Memory B cell (primary cell): ENCODE measurements at regions not wholly inside any gene's neighbourhood (a gene's known extent, or its start where the extent isn't known, plus 50 kb on each side); places are given as distances from the start of the nearest gene placed in this dataset.

ENCODE experiments used
- ATAC-seq: fragments of 150-1000 bp; cut with Tn5 transposase; 2 replicates; pipeline ENCODE4 v1.10.0; 2021; ENCODE audit warnings: low read depth, mild to moderate bottlenecking, moderate library complexity
- DNase-seq, 2 donors: peaks; one replicate each; pipeline ENCODE4 v3.0.0; 2022; ENCODE audit warnings: low spot score in 2 of 2
- H3K27ac Mint-ChIP-seq: one replicate; pipeline ENCODE4 v1.8.0; 2022; ENCODE audit warnings: mild to moderate bottlenecking, moderate library complexity, mixed read lengths
- H3K27me3 Mint-ChIP-seq: one replicate; pipeline ENCODE4 v1.8.0; 2022; ENCODE audit warnings: mixed read lengths
- H3K36me3 Mint-ChIP-seq: one replicate; pipeline ENCODE4 v1.8.0; 2022; ENCODE audit warnings: mild to moderate bottlenecking, mixed read lengths
- H3K4me1 Mint-ChIP-seq: one replicate; pipeline ENCODE4 v1.8.0; 2022; ENCODE audit warnings: mixed read lengths
- H3K4me3 Mint-ChIP-seq: one replicate; pipeline ENCODE4 v1.8.0; 2022; ENCODE audit warnings: mild to moderate bottlenecking, moderate library complexity, mixed read lengths
- H3K9me3 Mint-ChIP-seq: one replicate; pipeline ENCODE4 v1.8.0; 2022; ENCODE audit warnings: mixed read lengths

GRCh38 chr12:62098132-62098531, 162.1 kb upstream of the USP15 start:
- no peaks in the 10 kb centered on the region for H3K36me3 Mint-ChIP-seq
- ATAC-seq (no peak), DNase-seq (no peak)
- H3K27me3 Mint-ChIP-seq: peaks cover 5% of the 10 kb centered on the region
- no peak overlapping the region for H3K27ac Mint-ChIP-seq
- no peaks in the 10 kb centered on the region for H3K4me1 Mint-ChIP-seq
- no peak overlapping the region for H3K4me3 Mint-ChIP-seq
- H3K9me3 Mint-ChIP-seq: peaks cover 2% of the 10 kb centered on the region

GRCh38 chr12:62103748-62104147, 156.5 kb upstream of the USP15 start:
- Mint-ChIP-seq H3K4me3 (no peak overlapping the region), H3K4me1 (no peaks in the 10 kb centered on the region), H3K9me3 (peaks cover 2% of the 10 kb centered on the region), H3K27me3 (peaks cover 3% of the 10 kb centered on the region), H3K27ac (no peak overlapping the region), H3K36me3 (no peaks in the 10 kb centered on the region)
- ATAC-seq (no peak), DNase-seq (no peak)

DNA sequence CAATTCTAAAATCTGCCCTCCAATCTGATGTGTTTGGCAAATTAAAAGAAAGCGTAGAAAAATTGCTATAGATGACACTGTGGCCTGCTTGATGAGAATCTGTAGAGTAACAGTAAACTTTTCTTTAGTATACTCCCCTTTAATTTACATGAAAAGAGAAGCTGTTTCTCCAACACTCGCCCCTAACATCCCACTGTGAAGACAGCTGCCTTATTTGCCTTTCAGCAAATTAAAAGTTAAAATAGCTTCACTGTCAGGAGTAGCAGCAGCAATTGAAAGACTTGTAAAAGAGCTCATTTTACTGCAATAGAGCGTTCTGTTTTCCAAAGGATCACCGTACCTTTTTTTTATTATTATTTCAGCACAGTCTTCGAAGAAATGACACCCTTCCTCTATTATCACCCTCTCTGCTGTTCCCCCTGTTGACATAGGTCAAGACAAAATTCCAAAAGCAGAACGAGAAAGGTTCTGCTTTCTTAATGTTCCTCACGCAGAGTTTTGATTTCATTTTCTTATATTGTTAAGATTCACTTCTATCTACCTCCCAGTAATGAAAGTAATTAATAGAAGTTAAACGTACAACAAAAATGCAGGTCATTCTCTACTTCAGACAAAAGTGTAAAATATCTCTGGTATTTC, 153.5 kb upstream of the USP15 start:
- no peak for ATAC-seq

DNA sequence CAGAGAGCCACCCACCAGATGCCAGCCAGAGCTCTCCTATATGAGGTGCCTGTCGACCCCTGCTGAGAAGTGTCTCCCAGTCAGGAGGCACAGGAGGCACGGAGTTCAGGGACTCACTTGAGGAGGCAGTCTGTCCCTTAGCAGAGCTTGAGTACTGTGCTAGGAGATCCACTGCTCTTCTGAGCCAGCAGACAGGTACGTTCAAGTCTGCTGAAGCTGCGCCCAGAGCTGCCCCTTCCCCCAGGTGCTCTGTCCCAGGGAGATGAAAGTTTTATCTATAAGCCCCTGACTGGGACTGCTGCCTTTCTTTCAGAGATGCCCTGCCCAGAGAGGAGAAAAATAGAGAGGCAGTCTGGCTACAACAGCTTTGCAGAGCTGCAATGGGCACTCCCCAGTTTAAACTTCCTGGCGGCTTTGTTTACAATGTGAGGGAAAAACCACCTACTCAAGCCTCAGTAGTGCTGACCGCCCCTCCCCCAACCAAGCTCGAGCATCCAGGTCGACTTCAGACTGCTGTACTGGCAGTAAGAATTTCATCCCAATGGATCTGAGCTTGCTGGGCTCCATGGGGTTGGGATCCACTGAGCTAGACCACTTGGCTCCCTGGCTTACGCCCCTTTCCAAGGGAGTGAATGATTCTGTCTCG, 146.7 kb upstream of the USP15 start:
- Mint-ChIP-seq H3K27me3 (peaks cover 5% of the 10 kb centered on the region), H3K4me1 (no peaks in the 10 kb centered on the region), H3K27ac (no peak overlapping the region), H3K36me3 (no peaks in the 10 kb centered on the region), H3K9me3 (peaks cover 3% of the 10 kb centered on the region), H3K4me3 (no peak overlapping the region)
- no peak for DNase-seq
- no peak for ATAC-seq

More for the DNA sequence above, 153.5 kb upstream of the USP15 start:
- Mint-ChIP-seq H3K27ac (no peak overlapping the region), H3K27me3 (peaks cover under 1% of the 10 kb centered on the region), H3K4me1 (no peaks in the 10 kb centered on the region), H3K36me3 (no peaks in the 10 kb centered on the region), H3K4me3 (no peak overlapping the region), H3K9me3 (peaks cover 3% of the 10 kb centered on the region)
- no peak for DNase-seq

DNA sequence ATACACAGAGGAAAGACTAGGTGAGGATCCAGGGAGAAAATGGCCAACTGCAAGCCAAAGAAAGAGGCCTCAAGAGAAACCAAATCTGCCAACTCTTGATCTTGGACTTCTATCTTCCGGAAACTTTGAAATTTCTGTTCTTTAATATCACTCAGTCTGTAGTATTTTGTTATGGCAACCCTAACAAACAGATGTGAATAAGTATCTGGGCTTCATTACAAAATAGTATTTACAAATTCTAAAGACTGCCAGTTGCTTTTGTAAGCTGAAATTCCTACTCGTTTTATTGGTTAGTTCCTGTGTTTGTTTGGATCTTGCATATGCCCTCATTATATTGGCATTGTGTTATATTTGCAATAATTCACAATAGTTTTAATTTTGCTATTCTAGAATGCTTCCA, 143.2 kb upstream of the USP15 start:
- H3K4me3 Mint-ChIP-seq: no peak overlapping the region
- H3K27ac Mint-ChIP-seq: no peak overlapping the region
- no peak for DNase-seq
- H3K36me3 Mint-ChIP-seq: no peaks in the 10 kb centered on the region
- no peak for ATAC-seq
- peaks cover 10% of the 10 kb centered on the region for H3K27me3 Mint-ChIP-seq
- no peaks in the 10 kb centered on the region for H3K4me1 Mint-ChIP-seq
- H3K9me3 Mint-ChIP-seq: no peaks in the 10 kb centered on the region

- Mint-ChIP-seq H3K36me3 (no peaks in the 10 kb centered on the region), H3K27me3 (peaks cover 17% of the 10 kb centered on the region), H3K4me3 (no peak overlapping the region), H3K4me1 (peaks cover 3% of the 10 kb centered on the region), H3K9me3 (no peaks in the 10 kb centered on the region), H3K27ac (no peak overlapping the region)
- DNase-seq (peak in 1 of 2 donors; percentile 7), ATAC-seq (no peak)
Observed at GRCh38 chr12:62123721-62124203, 136.4 kb upstream of the USP15 start.

GRCh38 chr12:62127516-62127915, 132.7 kb upstream of the USP15 start:
- DNase-seq (no peak), ATAC-seq (no peak)
- Mint-ChIP-seq H3K9me3 (no peaks in the 10 kb centered on the region), H3K4me1 (peaks cover 3% of the 10 kb centered on the region), H3K36me3 (no peaks in the 10 kb centered on the region), H3K27me3 (peaks cover 13% of the 10 kb centered on the region), H3K27ac (no peak overlapping the region), H3K4me3 (no peak overlapping the region)

- Mint-ChIP-seq H3K27me3 (peaks cover 9% of the 10 kb centered on the region), H3K27ac (no peak overlapping the region), H3K4me1 (peaks cover 3% of the 10 kb centered on the region), H3K9me3 (no peaks in the 10 kb centered on the region), H3K4me3 (no peak overlapping the region), H3K36me3 (no peaks in the 10 kb centered on the region)
- DNase-seq: no peak
- ATAC-seq: no peak
Observed at GRCh38 chr12:62128175-62128975, 131.8 kb upstream of the USP15 start.

GRCh38 chr12:62129291-62129690, 130.9 kb upstream of the USP15 start:
- H3K36me3 Mint-ChIP-seq: no peaks in the 10 kb centered on the region

GRCh38 chr12:62130402-62130801, 129.8 kb upstream of the USP15 start:
- Mint-ChIP-seq H3K27ac (no peak overlapping the region), H3K36me3 (no peaks in the 10 kb centered on the region), H3K27me3 (peaks cover 7% of the 10 kb centered on the region), H3K4me3 (no peak overlapping the region), H3K4me1 (no peaks in the 10 kb centered on the region), H3K9me3 (no peaks in the 10 kb centered on the region)
- DNase-seq: no peak
- no peak for ATAC-seq

More at GRCh38 chr12:62129291-62129690, 130.9 kb upstream of the USP15 start:
- Mint-ChIP-seq H3K4me3 (no peak overlapping the region), H3K9me3 (no peaks in the 10 kb centered on the region), H3K27ac (no peak overlapping the region), H3K27me3 (peaks cover 7% of the 10 kb centered on the region), H3K4me1 (no peaks in the 10 kb centered on the region)
- no peak for DNase-seq
- no peak for ATAC-seq

- peaks cover 7% of the 10 kb centered on the region for H3K27me3 Mint-ChIP-seq
- H3K4me3 Mint-ChIP-seq: no peak overlapping the region
- DNase-seq (no peak), ATAC-seq (no peak)
- H3K36me3 Mint-ChIP-seq: no peaks in the 10 kb centered on the region
- no peak overlapping the region for H3K27ac Mint-ChIP-seq
- no peaks in the 10 kb centered on the region for H3K4me1 Mint-ChIP-seq
- no peaks in the 10 kb centered on the region for H3K9me3 Mint-ChIP-seq
Observed at GRCh38 chr12:62130834-62131552, 129.2 kb upstream of the USP15 start.

DNA sequence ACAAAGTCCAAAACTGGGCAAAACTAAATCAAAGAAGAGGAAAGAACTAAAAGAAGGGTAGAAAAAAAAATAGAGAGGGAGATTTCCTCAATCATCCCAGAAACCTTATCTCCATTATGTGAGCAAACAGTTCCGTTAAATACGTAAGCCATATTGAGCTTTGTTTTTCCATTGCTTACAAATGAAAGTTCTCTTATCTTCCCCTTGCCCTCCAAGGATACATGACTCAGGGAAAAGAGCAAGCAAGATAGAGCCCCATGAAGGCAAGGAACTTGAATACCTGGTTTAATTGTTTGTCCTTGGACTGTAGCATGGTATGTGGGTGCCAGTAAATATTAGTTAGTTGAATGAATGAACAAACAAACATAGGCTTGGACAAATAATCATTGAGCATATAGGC, 126.8 kb upstream of the USP15 start:
- DNase-seq (no peak), ATAC-seq (no peak)
- Mint-ChIP-seq H3K27ac (no peak overlapping the region), H3K4me3 (no peak overlapping the region), H3K9me3 (no peaks in the 10 kb centered on the region), H3K4me1 (no peaks in the 10 kb centered on the region), H3K36me3 (no peaks in the 10 kb centered on the region), H3K27me3 (peaks cover 11% of the 10 kb centered on the region)

DNA sequence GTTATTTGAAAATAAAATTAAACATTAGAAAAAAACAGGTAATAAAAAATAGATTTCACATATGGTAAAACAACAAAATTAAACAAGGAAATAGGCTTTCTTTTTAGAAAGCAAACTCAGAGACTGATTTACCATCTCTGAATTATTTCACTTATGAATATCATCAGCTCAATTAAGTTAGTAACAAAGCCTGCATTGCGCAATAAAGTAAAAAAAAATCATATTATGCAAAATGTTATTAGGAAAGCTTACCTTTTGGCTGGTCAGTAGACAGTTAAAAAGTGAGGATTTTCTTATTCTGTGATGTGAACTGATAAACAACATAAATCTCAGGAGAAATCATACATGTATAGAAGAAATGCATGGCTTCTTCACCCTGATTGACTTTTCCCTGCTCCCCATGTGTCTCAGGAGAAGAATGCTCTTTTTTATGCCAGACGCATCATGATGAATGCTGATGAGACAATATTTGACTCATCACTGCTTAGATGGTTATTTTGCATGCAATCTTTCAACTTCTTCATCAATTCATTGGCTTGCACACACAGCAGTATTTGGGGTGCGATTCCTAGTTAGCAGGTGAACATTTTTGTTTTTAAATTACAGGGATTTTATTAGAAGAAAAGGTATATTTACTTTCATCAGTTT, 124.5 kb upstream of the USP15 start:
- no peaks in the 10 kb centered on the region for H3K4me1 Mint-ChIP-seq
- H3K4me3 Mint-ChIP-seq: no peak overlapping the region
- no peaks in the 10 kb centered on the region for H3K9me3 Mint-ChIP-seq
- peaks cover 8% of the 10 kb centered on the region for H3K27me3 Mint-ChIP-seq
- no peaks in the 10 kb centered on the region for H3K36me3 Mint-ChIP-seq
- ATAC-seq: no peak
- H3K27ac Mint-ChIP-seq: no peak overlapping the region
- no peak for DNase-seq
